ENCODE measurements at regions not wholly inside any gene's neighbourhood (a gene's known extent, or its start where the extent isn't known, plus 50 kb on each side); places are given as distances from the start of the nearest gene placed in this dataset.

- peak; percentile 18 for DNase-seq (ENCODE audit: low spot score)
These were observed 68.5 kb upstream of the GADD45A start for GRCh38 chr1:67616394-67616985.

GRCh38 chr1:67618285-67619018 lies 66.5 kb upstream of the GADD45A start:
- DNase-seq (ENCODE audit: low spot score) = no peak

DNA sequence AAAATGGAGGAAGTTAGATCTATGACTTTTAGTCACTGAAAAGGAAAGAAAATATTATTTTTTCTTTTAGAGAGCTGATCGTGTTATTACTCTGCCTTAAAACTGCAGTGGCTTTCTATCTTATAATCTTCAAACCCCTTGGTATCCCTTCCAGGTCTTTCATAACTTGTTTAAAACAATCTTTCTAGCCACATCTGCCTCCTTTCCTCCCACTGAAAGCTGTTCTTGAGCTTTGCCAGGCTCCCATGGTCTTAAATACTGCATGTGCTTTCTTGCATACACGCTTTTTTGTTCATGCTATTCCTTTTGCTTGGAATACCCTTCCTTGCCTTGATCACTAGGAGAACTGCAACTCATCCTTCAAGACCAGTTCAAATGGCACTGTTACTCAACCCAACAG lies 65.9 kb upstream of the GADD45A start:
- no peak for DNase-seq (ENCODE audit: low spot score)

- DNase-seq (ENCODE audit: low spot score) = no peak
These were observed 61.1 kb upstream of the GADD45A start for GRCh38 chr1:67623906-67624305.

DNA sequence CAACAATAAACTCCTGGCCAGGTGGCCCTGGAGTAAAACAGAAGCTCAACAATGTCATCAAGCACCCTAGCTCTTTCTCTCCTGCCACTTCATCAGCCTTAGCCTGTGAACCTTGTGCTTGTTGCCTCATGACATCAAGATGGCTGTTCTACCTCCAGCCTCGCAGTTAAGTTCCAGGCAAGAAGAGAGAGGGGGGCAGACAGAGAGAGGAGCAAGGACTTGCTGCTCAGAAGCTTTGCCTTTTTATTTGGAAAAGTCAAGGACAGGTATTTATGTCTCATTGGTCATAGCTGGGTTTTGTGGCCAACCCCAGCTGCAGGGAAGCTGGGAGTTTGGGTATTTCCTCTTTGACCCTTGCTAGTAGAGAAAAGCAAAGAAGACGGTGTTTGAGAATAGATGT lies 60.3 kb upstream of the GADD45A start:
- no peak for DNase-seq (ENCODE audit: low spot score)

GRCh38 chr1:67626090-67626860 lies 58.7 kb upstream of the GADD45A start:
- no peak for DNase-seq (ENCODE audit: low spot score)

- DNase-seq (ENCODE audit: low spot score) = no peak
These were observed 58.2 kb upstream of the GADD45A start for GRCh38 chr1:67626861-67627235.

DNA sequence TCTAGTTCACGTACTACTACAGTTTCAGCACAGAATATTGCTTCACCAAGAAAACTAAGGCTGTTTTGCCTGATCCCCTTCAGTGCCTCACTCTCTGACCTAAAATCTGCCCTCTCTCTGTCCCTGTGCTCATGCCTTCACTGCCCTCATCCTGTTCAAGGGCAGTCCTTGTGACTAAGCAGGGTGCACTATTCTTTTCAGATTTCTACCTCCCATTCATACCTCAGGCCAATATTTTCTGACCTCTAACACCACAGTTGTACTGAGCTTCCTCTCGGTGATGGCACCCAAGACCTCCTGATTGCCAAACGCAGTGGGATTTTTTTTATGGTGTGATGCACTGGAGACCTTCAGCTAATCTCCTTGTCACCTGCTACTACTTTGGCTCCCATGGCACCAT lies 57.7 kb upstream of the GADD45A start:
- DNase-seq (ENCODE audit: low spot score) = no peak

DNA sequence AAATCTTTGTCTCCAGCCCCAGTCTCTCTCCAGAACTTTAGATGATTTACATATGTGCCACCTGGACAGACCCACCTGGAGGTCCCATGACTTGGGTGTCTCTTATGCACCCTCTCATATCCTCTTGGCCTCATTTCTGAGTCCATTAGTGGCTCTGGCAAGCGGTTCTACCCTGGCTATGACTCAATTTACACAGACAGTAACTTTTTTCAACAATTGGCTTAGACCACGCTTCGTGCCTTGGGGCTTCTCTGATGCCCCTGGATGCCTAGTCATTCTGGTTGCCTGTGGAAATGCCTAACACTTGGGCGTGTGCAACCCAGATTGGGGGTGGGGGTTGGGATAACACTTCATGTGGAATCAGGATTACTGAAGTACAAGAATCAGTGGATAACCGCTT lies 57.1 kb upstream of the GADD45A start:
- no peak for DNase-seq (ENCODE audit: low spot score)

DNA sequence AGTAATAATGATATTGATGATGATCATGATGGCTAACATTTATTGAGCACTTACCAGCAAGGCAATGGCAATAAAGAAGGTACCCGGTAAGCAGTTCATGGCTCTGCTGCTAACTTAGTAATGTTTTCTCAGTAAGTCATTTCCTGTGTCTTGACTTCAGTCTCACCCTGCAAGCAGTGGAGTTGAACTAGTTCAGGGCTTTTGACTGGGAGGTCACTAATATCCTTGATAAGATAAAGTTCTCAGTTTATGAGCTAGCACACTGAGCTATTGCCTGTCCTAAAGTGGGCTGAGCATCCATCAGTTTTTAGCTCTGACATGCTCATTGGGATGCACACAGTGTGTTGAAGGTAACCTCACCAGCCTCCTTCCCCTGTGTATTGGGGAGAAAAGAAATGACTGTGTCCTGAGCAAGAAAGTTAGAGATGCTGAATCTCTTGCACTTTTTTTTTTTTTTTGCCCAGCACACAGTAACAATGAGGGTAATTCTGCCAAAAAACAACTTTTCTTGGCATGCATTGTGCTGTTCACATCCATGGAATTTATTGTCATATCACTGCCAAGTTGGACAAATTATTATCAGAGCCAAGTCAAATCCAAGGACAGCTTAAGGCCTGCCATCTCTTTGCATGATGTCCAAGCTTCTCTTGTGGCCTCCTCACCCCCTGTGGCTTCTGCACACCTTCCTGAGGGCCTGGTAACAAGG lies 55.5 kb upstream of the GADD45A start:
- peak; percentile 37 for DNase-seq (ENCODE audit: low spot score)

GRCh38 chr1:67630438-67631045 lies 54.5 kb upstream of the GADD45A start:
- no peak for DNase-seq (ENCODE audit: low spot score)

GRCh38 chr1:67632356-67632755 lies 52.6 kb upstream of the GADD45A start:
- DNase-seq (ENCODE audit: low spot score) = no peak

GRCh38 chr1:67632811-67633655 lies 52.0 kb upstream of the GADD45A start:
- DNase-seq (ENCODE audit: low spot score) = no peak

GRCh38 chr1:67634396-67634935 lies 50.5 kb upstream of the GADD45A start:
- no peak for DNase-seq (ENCODE audit: low spot score)

DNA sequence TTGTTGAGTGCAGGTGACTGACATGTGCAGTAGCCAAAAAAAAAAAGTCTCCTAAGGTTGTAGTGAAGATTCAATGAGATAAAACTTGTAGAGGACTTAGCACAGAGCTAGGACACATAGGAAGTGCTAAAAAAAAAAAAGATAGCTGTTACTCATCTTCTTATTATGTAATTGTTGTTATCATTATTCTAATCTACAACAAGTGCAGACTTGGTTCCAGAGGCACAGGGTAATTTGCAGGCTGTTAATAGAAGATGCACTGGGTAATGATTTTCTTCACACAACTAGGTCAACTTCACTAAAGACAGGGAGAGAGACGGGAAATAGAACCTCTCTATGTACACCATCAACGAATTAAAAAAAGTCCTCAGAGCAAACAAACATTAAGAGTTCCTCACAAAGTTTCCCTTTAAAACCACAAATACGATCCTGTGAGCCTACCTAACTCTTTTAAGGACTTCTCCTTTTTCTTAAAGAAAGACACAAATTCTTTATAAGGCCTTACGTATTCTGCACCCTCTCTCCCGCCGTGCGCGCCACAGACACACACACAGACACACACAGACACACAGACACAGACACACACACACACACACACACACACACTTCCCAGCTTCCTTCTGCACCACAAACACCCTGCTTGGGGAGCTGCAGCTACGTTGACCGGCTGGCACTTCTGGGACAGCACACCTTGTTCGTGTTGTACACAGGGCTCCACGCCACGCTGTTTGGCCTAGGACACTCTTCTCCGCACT lies 49.8 kb upstream of the GADD45A start:
- no peak for DNase-seq (ENCODE audit: low spot score)

Data from left forelimb (tissue), 1 donor.